CD4-positive, alpha-beta T cell treated with Interleukin-1 beta for 1 hour (primary cell): ENCODE measurements at regions not wholly inside any gene's neighbourhood (a gene's known extent, or its start where the extent isn't known, plus 50 kb on each side); places are given as distances from the start of the nearest gene placed in this dataset.

Source experiments
- DNase-seq, 2 donors: peaks; one replicate each; pipeline ENCODE4 v3.0.0-alpha.2; 2020 to 2022

DNA sequence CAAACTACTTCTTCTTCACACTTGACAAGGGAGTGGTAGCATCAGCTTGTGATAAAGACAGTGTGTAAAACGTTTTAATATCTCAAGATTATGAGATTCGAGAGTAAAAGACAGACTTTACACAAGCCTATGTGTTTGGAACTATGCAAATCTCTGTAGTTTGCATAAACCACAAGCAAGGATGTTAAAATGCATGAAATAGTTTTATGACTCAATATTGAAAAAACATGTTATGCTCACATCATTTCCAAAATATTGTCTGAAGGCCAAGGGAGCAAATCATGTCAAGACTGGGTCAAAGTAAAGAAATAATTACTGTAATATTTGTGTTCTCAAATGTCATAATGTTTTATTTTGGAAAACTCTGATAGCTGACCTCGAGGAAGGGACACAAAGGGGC is 316.8 kb upstream of the KLF12 start:
- DNase-seq, result no peak

DNA sequence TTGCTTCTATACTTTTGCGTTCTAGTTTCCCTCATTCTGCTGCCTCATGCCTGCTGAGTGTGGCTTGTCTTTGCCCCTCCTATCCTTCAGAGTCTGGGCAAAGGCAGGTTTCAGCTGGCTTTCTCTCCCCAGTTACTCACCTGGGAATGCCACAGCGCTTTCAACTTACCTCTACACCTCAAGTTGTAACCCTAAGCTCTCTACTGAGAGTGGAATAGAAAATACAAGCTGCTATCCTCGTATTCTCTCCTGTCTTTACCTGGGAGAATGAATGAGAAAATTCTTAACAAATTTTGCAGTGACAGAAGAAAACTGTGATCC is 316.3 kb upstream of the KLF12 start:
- no peak for DNase-seq

DNA sequence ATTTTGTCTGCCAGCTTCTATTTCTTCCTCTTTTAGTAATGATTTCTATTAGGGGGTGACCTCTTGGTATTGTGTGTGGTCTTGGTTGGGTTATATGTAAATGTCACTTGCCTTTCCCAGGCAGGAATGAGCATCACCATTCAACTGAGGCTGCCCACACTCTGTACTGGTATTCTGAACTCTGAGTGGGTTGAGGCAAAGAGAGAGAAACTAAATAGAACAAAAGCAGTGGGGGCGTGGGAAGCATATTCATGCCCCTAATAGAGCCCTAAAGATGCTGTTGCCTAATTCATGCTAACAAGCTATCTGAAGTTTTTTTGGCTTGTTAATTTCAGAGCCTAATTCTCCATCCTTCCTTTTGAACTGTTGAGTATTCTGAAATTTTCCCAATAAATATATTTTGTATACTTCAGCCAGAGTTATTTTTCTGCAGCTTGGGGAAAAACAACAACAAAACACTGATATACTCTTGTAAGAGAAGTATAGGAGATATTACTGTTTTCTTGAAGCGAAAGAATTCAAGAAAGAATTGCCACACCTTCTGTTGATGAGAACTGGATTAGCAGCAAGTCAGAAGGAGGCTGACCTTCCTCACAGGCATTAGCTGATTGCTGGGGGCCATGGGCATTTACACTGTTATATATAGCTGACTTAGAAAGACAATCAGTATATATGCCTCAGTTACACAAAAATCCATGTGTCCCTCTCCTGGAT is 315.8 kb upstream of the KLF12 start:
- DNase-seq, result no peak

DNA sequence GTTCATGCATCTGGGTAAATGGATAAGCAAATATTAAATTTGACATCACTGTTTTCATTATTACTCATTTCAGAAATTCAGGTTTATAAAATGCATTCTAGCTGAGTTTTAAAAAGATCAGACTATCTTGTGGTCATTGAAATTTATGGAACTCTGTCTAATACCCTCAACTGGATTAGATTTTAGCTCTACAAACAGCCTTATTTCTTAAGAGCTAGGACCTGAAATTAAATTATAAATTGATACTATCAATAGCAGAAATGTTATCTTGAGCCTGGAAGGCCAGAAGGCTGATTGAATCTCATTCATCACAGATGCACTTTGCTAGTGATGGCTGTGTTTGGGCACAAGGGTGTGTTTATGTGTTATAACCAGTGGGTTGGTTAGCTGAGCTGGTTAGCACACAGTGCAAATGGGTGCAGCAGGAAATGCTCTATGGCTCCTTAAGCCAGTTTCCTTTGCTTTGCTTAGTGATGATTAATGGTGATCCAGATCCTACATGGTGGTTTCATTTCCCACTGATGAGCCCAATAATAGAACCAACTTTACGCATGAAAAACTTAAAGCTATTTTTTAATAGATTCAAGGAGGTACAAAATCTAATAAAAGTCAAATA is 310.8 kb upstream of the KLF12 start:
- DNase-seq, result no peak

DNA sequence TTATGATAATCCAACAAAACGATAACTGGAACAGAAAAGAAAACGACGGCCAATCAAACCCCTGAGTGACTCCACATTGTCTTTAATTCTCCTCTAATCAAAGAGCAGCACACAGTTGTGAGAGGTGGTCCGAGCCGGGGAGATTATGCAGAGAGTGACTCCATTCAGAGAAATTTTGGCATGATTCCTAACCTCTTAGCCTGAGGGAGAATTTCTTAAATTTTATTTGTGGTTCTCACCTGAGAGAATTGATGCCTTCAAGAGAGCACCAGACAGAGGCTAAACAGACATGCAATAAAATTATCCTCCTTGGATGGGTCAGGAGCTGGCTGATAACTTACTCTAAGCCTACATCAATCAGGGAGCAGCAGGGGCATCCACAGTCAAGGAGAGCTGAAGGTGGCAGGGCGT is 310.0 kb upstream of the KLF12 start:
- no peak for DNase-seq

DNA sequence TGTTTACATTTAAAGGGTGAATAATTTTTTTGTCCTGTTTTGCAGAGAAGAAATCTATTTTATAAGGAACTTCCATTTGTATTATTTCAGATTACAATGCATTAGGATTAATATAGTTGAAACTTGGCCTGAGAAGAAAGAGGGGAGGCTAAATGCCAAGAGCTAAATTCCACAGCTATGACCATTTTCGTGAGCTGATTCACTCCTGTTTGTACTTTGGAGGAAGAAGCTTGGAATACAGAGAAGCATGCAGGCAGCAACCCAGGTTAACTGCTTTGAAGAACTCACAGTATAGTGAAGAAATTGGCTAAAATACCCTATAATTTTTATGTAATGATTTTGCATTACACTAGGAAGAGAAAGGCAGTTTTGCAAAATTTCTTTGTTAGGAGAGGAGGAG is 309.4 kb upstream of the KLF12 start:
- DNase-seq, result no peak

DNA sequence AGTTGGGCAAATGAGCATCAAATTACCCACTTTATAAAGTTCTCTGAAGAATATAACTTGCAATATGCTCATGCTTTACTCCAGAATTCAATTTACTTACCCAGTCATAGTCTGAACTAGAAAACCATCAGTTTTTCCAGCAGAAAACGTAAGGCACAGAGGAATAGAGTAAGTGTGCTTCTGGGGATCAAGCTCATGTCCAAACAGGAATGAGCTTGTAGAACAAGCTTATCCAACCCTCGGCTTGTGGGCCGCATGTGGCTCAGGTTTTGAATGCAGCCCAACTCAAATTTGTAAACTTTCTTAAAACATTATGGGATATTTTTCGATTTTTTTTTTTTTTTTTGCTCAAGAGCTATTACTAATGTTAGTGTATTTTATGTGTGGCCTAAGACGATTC is 308.5 kb upstream of the KLF12 start:
- no peak for DNase-seq

DNA sequence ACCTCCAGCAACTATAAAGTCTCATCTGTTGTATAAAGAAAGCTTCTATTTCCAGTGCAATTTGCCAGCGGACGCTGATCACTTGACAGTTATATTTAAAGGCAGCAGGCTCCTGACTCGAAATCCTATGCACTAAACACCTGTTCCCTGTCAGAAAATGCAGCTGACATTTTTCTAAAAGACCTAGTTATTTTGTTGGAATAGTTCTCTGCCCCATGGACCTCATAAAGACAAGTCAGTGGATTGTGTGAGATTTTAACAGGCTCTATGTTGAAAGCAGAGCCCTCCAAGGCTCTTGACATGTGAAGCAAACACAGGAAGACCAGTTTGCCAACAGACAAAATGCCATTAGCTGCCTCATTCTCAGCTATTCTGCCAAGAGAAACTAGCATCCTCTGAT is 304.7 kb upstream of the KLF12 start:
- no peak for DNase-seq

DNA sequence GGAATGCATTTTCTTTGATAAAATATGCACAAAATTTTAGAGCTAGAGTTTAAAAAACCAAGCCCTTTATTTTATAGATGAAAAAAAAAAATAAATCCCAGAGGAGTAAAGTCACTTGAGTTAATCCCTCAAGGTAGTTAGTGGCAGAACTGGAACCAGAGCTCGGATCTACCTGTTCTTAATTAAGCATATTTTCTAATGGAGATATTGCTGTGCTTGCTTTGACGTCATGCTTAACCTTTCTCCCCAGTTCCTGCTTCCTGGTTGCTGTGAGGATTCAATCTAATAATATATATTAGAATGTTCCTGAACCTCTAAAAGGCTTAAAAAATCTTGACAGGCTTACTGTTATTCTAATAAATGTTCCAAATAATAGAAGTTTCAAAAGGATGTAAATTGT is 300.6 kb upstream of the KLF12 start:
- DNase-seq, result no peak

DNA sequence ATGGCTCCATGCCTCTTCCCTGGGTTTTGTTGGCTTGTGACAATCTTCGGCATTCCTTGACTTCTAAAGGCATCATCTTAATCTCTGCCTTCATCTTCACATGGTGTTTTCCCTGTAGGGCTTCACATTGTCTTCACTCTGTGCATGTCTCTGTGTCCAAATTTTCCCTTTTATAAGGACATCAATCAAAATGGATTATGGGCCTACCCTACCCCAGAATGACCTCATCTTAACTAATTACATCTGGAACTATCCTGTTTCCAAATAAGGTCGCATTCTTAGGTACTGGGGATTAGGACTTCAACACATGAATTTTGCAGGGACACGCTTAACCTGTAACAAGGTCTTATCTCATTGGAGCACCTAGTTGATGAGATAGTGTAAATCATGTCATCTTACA is 290.3 kb upstream of the KLF12 start:
- DNase-seq, result no peak

DNA sequence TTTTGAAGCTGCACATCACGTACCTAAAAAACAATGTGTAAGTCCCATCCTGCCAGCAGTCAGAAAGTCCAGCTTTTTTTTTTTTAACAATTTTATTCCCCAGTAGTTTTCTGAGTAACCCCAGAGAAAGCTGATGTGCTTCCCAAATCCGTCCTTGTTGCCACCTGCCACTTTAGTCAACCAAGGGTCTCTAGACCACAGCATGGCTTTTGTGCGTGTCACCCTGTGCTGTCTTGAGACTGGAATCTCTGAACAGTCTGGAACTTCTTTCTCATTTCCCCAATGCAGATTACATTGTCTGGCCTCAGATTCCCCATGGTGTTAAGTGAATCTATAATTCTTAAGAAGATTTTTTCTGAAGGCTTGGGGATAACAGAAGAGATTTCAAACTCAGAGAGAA is 289.2 kb upstream of the KLF12 start:
- DNase-seq, result no peak

DNA sequence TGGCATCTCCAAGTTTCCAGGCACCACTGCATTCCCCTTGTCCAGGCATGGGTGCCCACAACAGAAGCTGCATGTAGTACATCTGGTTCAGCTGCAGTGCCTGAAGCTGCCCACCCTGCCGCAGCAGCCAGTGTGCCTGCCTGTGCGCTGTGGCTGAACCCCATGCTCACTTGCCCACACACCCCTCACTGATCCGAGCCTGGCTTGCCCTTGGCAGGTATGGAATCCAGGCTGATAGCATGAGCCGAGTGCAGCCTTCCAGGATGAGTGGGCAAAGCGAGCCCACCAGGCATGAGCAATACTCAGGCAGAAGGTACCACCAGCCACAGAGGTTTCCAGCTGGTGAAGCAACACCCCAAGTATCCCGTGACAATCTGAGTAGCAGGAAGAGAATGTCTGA is 280.3 kb upstream of the KLF12 start:
- DNase-seq, result no peak

DNA sequence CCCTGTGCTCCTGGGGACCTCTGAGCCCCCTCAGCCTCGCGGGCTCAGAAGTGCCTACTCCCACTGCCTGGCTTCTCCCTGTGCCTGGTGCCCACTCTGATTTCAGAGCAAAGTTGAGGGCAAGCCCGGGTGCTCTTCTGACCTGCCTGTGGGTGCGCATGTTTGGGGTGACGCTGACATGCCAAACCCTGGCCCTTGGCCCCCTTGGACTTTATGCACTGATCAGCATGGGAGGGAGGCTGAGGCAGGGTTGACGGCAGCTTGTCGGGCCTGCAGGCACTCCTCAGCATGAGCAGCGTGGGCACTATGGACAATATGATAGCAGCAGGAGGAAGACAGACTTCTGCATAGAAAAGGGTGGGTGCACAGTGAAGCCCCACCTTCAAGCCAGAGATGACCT is 279.3 kb upstream of the KLF12 start:
- no peak for DNase-seq

DNA sequence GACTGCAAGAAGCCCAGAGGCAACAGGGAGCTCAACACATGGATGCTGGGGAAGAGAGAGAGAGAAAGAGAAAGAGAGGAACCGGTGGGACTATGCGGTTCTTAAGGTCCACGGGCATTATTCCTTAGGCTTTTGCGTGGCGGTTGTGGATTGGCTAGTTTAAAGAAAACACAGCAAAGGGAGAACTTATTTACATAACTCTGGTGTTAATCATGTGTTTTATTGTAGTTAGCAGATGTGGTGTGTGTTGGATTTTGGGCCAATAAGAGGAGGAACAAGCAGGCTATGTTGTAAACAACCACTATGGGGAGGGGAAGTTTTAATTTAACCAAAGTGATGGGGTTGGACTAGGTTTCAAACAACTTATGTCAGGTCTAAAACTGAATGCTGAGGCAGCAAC is 275.3 kb upstream of the KLF12 start:
- DNase-seq, result no peak

DNA sequence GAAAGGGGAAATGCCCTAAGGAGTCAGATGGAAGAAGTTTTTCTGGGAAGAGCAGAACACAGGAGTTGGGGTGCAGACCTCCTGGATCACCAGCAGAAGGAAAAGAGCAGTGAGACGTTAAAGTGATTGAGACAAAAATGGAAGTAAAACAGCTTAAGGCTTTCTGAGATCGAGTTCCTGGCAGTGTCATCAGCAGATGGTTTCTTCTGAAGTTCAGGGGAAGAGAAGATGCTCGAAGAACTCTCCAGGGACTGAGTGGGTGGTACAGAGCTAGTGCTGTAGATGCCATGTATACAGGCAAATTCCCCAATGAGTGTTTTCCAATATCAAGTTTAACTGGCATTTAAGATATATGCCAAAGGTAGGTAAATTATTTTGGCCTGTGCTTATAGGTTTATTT is 272.2 kb upstream of the KLF12 start:
- DNase-seq, result no peak

DNA sequence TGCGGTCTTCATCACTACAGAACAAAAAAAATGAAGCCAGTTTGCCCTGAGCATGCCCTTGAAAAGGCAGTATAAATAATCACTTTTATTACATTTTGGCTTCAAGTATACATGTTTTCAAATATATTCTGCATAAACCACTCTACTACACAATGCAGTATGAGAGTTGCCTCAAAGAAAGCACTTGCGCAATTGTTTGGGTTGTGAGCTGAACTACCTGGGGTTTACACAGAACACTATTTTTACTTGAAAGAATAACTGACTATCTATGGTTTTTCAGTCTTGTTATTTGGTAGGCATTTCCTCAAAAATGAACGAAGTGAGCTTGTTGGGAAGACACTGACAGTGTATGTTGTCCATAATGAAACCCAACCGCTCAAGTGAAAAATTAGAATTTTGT is 264.4 kb upstream of the KLF12 start:
- no peak for DNase-seq

DNA sequence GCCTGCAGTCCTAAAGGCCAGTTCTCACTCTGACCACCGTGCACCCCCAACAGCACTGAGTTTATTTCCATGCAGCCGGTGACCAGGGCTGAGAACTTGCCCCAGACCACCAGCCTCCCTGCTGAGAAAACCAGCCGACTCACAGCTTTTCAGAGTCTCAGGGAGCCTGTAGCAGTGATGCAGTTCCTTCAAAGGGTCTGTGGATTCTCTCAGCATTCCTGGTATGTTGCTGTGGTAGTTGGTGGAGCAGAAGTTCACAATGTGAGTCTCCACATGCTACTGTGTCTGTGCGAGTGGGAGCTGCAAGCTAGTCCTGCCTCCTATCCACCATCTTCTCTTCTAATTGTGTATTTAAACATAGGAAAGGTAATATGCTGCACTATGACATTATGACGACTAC is 254.9 kb upstream of the KLF12 start:
- no peak for DNase-seq

DNA sequence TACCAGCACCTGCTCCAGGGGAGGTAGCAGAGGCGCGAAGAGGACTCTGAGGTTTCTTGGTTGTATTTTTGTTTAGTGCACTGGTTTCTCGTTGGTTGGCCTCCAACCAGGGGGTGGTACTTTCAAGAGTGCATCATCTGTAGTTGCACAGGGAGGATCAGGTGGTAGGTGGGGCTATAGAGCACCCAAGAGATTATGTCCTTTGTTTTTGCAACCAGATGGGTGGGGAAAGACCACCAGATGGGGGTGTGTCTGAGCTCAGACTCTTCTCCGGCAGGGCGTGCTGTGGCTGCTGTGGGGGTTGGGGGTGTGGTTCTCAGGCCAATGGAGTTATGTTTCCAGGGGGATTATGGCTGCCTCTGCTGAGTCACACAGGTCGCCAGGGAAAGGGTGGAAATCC is 254.4 kb upstream of the KLF12 start:
- no peak for DNase-seq

DNA sequence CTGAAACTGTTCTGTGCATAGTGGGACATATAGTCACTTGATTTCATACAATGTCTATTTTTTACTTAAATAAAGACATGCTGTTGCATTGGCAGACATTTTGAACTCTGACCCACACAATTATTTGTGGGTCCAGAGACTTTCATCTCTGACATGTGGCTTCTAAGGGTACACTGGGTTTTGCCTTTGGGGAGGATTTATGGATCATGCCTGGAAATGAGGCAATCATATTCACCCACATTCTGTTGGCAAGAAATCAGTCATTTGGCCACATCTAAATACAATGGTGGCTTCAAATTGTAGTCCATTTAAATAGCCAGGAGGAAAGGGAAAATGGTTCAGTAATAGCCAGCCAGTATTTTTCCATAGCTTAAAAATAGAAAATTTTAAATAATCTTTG is 238.3 kb upstream of the KLF12 start:
- no peak for DNase-seq

DNA sequence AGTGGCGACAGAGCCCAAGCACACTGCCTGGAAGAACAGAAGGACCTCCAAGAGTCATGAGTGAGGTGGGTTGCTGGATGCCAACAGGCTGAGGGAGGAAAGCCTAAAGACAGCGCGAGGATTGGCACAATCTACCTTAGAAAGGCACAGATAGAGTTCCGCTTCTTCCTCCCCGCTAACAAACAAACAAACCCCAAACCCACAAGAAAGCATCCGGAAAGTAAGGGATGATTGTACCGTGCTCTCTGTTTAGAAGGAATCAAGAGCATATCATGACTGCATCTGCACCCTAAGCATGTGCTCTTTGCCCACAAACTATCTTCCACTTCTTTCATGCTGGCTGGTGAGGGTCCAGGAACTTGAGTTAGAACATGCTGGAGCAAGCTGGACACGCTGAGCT is 233.0 kb upstream of the KLF12 start:
- DNase-seq, result no peak

DNA sequence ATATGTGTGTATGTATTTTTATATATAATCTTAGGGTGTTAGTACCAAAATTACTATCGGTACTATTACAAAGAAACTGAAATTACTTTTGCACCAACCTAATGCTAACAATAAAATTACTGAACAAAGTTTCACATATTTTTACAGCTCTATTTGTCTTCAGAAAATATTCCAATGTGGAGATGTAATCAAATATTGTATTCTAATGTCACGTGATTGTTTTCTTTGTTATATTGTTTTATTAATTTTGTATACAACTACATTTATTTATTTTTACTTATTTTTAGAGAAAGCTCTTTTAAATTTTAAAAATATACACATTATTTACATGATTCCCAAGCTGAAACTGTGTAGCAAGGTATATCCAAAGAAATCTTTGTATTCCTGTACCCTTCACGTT is 227.1 kb upstream of the KLF12 start:
- DNase-seq, result no peak

DNA sequence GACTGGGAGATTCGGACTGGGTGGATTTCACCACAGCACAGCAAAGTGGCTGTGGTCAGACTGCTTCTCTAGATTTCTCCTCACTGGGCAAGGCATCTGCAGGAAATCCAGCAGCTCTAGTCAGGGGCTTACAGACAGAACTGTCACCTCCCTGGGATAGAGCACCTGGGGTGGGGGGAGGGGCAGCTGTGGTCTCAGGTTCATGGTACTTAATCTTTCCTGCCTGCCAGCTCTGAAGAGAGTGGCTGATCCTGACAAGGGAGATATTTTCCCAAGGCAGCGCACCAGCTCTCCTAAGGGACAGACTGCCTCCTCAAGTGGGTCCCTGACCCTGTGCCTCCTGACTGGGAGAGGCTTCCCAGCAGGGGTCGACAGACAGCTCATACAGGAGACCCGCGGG is 212.8 kb upstream of the KLF12 start:
- DNase-seq, result no peak

DNA sequence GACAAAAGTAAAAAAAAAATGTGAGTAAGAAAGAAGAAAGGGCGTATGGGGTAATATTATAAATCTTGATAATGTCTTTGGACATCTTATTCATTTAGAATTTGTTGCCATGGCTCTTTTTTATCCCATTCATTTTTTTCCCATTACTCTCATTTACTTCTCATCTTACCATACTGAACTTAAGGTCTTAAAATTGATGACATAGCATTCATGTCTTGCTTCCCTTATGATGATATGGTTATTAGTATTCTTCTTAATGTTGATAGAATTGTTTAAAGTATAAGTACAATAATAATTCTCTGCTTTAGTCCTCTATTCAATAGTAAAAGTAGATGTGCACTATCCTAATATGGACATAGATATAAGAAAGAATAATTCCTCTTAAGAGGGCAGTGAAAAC is 204.1 kb upstream of the KLF12 start:
- DNase-seq, result no peak

DNA sequence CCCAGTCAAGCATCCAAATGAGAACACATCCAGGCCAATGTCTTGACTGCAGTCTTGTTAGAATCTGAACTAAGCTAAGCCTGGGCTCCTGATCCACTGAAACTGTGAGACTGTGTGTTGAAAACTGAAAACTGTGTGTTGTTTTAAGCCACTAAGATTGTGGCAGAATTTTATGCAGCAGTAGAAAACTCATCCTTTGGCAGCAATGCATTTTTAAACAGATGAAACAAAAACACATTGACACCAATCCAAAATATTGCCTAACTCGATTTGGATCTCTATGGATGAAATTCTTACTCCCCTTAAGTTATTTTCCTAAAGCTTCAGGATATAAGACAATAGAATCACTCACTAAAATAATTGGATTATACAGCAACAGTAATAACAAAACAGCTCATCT is 202.3 kb upstream of the KLF12 start:
- no peak for DNase-seq

DNA sequence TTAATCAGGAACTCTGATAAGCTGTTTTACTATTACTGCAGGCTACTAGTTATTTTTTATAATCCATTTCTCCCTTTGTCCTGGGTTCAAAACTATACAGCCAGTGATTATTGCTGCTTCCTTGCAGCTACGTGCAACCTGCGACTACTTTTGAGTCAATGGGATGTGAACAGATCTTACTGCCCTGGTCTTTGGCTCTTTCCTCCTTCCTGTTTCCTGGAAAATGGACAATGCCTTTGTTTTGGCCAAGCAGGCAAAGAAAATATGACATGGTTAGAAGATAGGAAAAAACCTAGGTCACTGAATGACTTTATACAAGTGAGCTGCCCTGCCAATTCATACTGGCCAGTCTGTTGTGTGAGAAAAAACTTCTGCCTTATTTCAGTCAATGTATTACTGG is 201.2 kb upstream of the KLF12 start:
- no peak for DNase-seq

DNA sequence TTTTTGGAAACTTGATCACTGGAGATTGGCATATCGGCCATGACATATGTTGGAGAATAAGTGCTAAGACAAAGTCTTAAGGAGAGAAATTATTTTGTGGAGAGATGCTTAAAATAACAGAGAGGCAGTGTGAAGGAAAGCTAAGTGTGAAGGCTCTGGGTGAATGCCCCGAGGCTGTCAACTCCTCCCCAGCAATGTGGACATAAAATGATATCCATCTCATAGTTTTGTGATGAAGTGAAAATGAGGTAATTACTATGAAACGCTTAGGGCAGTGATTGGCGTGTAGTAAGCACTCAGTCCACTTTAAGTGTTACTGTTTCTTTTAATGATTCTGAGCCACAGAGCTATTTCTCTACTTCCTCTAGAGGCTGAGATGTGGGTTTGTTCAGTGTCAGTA is 195.8 kb upstream of the KLF12 start:
- no peak for DNase-seq
